K562 (cell line): ENCODE measurements at regions not wholly inside any gene's neighbourhood (a gene's known extent, or its start where the extent isn't known, plus 50 kb on each side); places are given as distances from the start of the nearest gene placed in this dataset.
"Not testable (repeated sequence)": the region's sequence is repeated elsewhere in the genome, so short reads cannot be mapped to it uniquely, and the experiment has no call there.

Source experiments
- ATAC-seq: fragments of 200-7000 bp; cut with Tn5 transposase; 3 replicates; pipeline ENCODE4 v1.9.1; 2020; ENCODE audit warnings: moderate library complexity
- BruUV-seq: library from RNA; stranded (reverse); fragments of 400-500 nt; replicated peaks from 2 replicates; lab custom pipeline; 2021; lab: Mats Ljungman, UMichigan
- CTCF ChIA-PET: fragments of 300-600 bp; formaldehyde crosslinking; extraction: SDS; loops from one replicate; lab custom pipeline; 2021; ENCODE audit warnings: low intra/inter-chr PET ratio; lab: Yijun Ruan, JAX
- POLR2A ChIA-PET: fragments of 300-600, 350-650 bp; sonication (Branson Sonifier 250); formaldehyde crosslinking; extraction: SDS; loops from one replicate; lab custom pipeline; 2021; ENCODE audit warnings: antibody characterized with exemption, inconsistent platforms; lab: Yijun Ruan, JAX
- DNase-seq, 4 experiments: peaks; one replicate each; pipeline versions ENCODE4 v3.0.0 to v3.0.0-alpha.2; 2011 to 2018; ENCODE audit warnings: low spot score in 3 of 4, mixed read lengths in 3 of 4; ENCODE audit errors: extremely low read depth in 1 of 4
- FAIRE-seq: peaks from 2 replicates; lab custom pipeline; 2011; peaks lifted over from hg19 to GRCh38; lab: Jason Lieb, UNC
- H2AFZ ChIP-seq: 2 replicates; pipeline ENCODE4 v1.6.0; 2011; ENCODE audit warnings: low read depth, low read length, control low read depth, inconsistent platforms
- H3K27ac ChIP-seq: fragments of 200-600 bp; 3 replicates; pipeline ENCODE4 v1.8.0; 2011; ENCODE audit warnings: low read depth, mild to moderate bottlenecking, control low read depth, inconsistent platforms, low read length, moderate library complexity, mixed read lengths; ENCODE audit errors: extremely low read depth
- H3K27me3 ChIP-seq, 2 experiments: fragments of 300-600 bp in 1 of 2; 2 replicates in 1 of 2; 3 replicates in 1 of 2; pipeline versions ENCODE4 v1.6.0 to v1.8.0; 2011; ENCODE audit warnings: inconsistent platforms in 2 of 2, low read length in 2 of 2, mild to moderate bottlenecking in 1 of 2, mixed read lengths in 1 of 2, moderate library complexity in 1 of 2; ENCODE audit not compliant: control insufficient read depth in 2 of 2, insufficient read depth in 2 of 2
- H3K36me3 ChIP-seq: fragments of 300-600 bp; 3 replicates; pipeline ENCODE4 v1.8.0; 2011; ENCODE audit warnings: mild to moderate bottlenecking, low read length, inconsistent platforms; ENCODE audit not compliant: control insufficient read depth, insufficient read depth
- H3K4me1 ChIP-seq, 2 experiments: fragments of 200-600 bp in 1 of 2; replicated peaks in 1 of 2; 2 replicates in 1 of 2; 3 replicates in 1 of 2; pipeline versions ENCODE4 v1.5.1 to v1.8.0; 2011; ENCODE audit warnings: inconsistent platforms in 2 of 2, low read length in 2 of 2, mild to moderate bottlenecking in 1 of 2, mixed read lengths in 1 of 2, moderate library complexity in 1 of 2; ENCODE audit not compliant: control insufficient read depth in 2 of 2, insufficient read depth in 2 of 2
- H3K4me2 ChIP-seq: 2 replicates; pipeline ENCODE4 v1.6.1; 2011; ENCODE audit warnings: low read length, control low read depth, inconsistent platforms, mixed read lengths; ENCODE audit not compliant: insufficient read depth
- H3K4me3 ChIP-seq: fragments of 200-600 bp; sonication (generic), shearing (Covaris generic); 2 replicates; pipeline ENCODE4 v1.5.1; 2016; ENCODE audit warnings: control low read depth, inconsistent platforms
- H3K79me2 ChIP-seq: fragments of 200-600 bp; 3 replicates; pipeline ENCODE4 v1.8.0; 2011; ENCODE audit warnings: low read length, inconsistent platforms; ENCODE audit not compliant: control insufficient read depth, insufficient read depth
- H3K9ac ChIP-seq, 2 experiments: 2 replicates each; pipeline versions ENCODE4 v1.6.0 to v1.6.1; 2011; ENCODE audit warnings: low read depth in 2 of 2, low read length in 2 of 2, control low read depth in 1 of 2, inconsistent platforms in 1 of 2, mild to moderate bottlenecking in 1 of 2, mixed read lengths in 1 of 2; ENCODE audit not compliant: insufficient read depth in 1 of 2
- H3K9me1 ChIP-seq: one replicate; pipeline ENCODE4 v1.6.0; 2011; ENCODE audit warnings: inconsistent platforms, mild to moderate bottlenecking, low read length, moderate library complexity; ENCODE audit not compliant: control insufficient read depth, insufficient read depth
- H3K9me3 ChIP-seq: replicated peaks from 2 replicates; pipeline ENCODE4 v1.5.1; 2011; ENCODE audit warnings: low read depth, low read length, inconsistent platforms; ENCODE audit not compliant: control insufficient read depth, insufficient read depth
- H4K20me1 ChIP-seq: replicated peaks from 2 replicates; pipeline ENCODE4 v1.6.1; 2011; ENCODE audit warnings: low read length, inconsistent platforms, mixed read lengths; ENCODE audit not compliant: control insufficient read depth, insufficient read depth
- FOXM1 ChIP-seq, 2 experiments: fragments of 450-650 bp in 1 of 2; sonication (generic) in 1 of 2; formaldehyde crosslinking in 1 of 2; IDR thresholded peaks; 2 replicates each; pipeline versions ENCODE4 v1.6.1 to v1.9.0; 2017 to 2022; ENCODE audit warnings: low read depth in 2 of 2, mild to moderate bottlenecking in 2 of 2, missing genetic modification reagents in 1 of 2, moderate library complexity in 1 of 2
- MTA2 ChIP-seq: fragments of 450-650 bp; IDR thresholded peaks from 2 replicates; pipeline ENCODE4 v1.6.1; 2016; ENCODE audit warnings: low read depth
- NR2C1 ChIP-seq, 2 experiments: fragments of 450-650 bp; IDR thresholded peaks; 2 replicates each; pipeline ENCODE4 v1.6.1; 2017; ENCODE audit warnings: mild to moderate bottlenecking in 2 of 2, antibody characterized with exemption in 1 of 2, inconsistent platforms in 1 of 2, missing compliant biosample characterization in 1 of 2, missing genetic modification characterization in 1 of 2
- ZNF12 ChIP-seq: sonication (generic); formaldehyde crosslinking; IDR thresholded peaks from 2 replicates; pipeline ENCODE4 v1.4.0; 2020; ENCODE audit warnings: mild to moderate bottlenecking, missing genetic modification reagents
- WGBS: fragments of 100-300 bp; shearing (Covaris generic); methylation state at CpG from one replicate; pipeline ENCODE4 v1.1.6; 2016; ENCODE audit warnings: low coverage, mixed read lengths; ENCODE audit not compliant: insufficient coverage; ENCODE audit errors: missing lambda C conversion rate; 5-methylcytosine and 5-hydroxymethylcytosine counted together
- in situ Hi-C: fragments of 300-500 bp; cut with MboI; formaldehyde crosslinking; loops from 4 replicates; pipeline ENCODE4 v1.15.0; 2018; ENCODE audit warnings: inconsistent platforms, mixed read lengths
- intact Hi-C: fragments of 100-400 bp; cut with micrococcal nuclease; formaldehyde crosslinking; loops from 2 replicates; pipeline ENCODE4 v1.14.2; 2022
- TF ChIP-seq, protein P1 (sequence below), 2 experiments: fragments of 450-650 bp in 1 of 2; sonication (generic) in 1 of 2; formaldehyde crosslinking in 1 of 2; IDR thresholded peaks; 2 replicates each; pipeline versions ENCODE4 v1.7.1 to v1.9.0; 2016 to 2022; ENCODE audit warnings: inconsistent platforms in 1 of 2, mild to moderate bottlenecking in 1 of 2, missing genetic modification reagents in 1 of 2

GRCh38 chr1:188013222-188013849, 1184.6 kb downstream of the PLA2G4A start (continued):
- not testable (repeated sequence) for TF ChIP-seq NR2C1 (IDR thresholded peaks at IDR 0.05)
- peak; percentile 55 for TF ChIP-seq NR2C1 (tag; IDR thresholded peaks at IDR 0.05)
- TF ChIP-seq, all 486 proteins: peak for 9; not testable (repeated sequence) for 477

DNA sequence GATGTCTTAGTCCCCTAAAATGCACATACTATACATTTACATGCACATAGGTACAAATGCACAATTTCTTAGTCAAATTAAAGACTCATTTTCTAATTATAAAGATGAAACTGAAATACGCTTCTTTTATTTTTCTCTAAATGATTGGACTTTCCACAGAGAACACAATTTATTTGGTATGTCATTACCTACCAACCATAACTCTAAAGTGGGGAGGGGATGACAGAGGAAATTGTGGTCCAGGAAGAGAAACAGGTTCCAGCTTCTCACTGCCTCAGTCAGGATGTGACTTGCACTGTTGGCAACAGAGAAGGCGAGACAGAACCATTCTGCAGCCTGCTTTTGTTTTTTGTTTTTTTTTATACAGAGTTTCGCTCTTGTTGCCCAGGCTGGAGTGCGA, 1189.2 kb downstream of the PLA2G4A start:
- FAIRE-seq (no peak), DNase-seq (no peak), ATAC-seq (no peak)
- Histone ChIP-seq H3K9me1 (no peaks in the 10 kb centered on the region), H3K27me3 (no peaks in the 10 kb centered on the region), H3K4me2 (no peak overlapping the region), H3K4me3 (no peak overlapping the region), H3K27ac (no peak overlapping the region), H4K20me1 (no peaks in the 10 kb centered on the region), H3K79me2 (no peaks in the 10 kb centered on the region), H3K9me3 (peaks cover 3% of the 10 kb centered on the region; the same call in 1 of the 2 replicates), H3K4me1 (no peaks in the 10 kb centered on the region), H3K9ac (no peak overlapping the region), H3K36me3 (no peaks in the 10 kb centered on the region), H2AFZ (no peak overlapping the region)
- intact Hi-C loops (no loop called here), in situ Hi-C loops (no loop called here)
- BruUV-seq, result no TSS peak
- ChIA-PET CTCF (no interaction called here), POLR2A (no interaction called here)
- WGBS, result 7% methylated on average over 4 of the region's 4 CpGs
- TF ChIP-seq, protein P1, sequence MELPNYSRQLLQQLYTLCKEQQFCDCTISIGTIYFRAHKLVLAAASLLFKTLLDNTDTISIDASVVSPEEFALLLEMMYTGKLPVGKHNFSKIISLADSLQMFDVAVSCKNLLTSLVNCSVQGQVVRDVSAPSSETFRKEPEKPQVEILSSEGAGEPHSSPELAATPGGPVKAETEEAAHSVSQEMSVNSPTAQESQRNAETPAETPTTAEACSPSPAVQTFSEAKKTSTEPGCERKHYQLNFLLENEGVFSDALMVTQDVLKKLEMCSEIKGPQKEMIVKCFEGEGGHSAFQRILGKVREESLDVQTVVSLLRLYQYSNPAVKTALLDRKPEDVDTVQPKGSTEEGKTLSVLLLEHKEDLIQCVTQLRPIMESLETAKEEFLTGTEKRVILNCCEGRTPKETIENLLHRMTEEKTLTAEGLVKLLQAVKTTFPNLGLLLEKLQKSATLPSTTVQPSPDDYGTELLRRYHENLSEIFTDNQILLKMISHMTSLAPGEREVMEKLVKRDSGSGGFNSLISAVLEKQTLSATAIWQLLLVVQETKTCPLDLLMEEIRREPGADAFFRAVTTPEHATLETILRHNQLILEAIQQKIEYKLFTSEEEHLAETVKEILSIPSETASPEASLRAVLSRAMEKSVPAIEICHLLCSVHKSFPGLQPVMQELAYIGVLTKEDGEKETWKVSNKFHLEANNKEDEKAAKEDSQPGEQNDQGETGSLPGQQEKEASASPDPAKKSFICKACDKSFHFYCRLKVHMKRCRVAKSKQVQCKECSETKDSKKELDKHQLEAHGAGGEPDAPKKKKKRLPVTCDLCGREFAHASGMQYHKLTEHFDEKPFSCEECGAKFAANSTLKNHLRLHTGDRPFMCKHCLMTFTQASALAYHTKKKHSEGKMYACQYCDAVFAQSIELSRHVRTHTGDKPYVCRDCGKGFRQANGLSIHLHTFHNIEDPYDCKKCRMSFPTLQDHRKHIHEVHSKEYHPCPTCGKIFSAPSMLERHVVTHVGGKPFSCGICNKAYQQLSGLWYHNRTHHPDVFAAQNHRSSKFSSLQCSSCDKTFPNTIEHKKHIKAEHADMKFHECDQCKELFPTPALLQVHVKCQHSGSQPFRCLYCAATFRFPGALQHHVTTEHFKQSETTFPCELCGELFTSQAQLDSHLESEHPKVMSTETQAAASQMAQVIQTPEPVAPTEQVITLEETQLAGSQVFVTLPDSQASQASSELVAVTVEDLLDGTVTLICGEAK (IDR thresholded peaks at IDR 0.05), result no peak
- TF ChIP-seq, protein P1 (CRISPR knock-in tag; IDR thresholded peaks at IDR 0.05), result no peak
- TF ChIP-seq MTA2 (no peak), ZNF12 (CRISPR knock-in tag) (no peak), FOXM1 (IDR thresholded peaks at IDR 0.05; ENCODE audit: low read depth) (no peak), FOXM1 (CRISPR knock-in tag; IDR thresholded peaks at IDR 0.05; ENCODE audit: low read depth) (no peak)
